OCI-LY3 (cell line): ENCODE measurements at regions not wholly inside any gene's neighbourhood (a gene's known extent, or its start where the extent isn't known, plus 50 kb on each side); places are given as distances from the start of the nearest gene placed in this dataset.

Experiments used
- H2AFZ ChIP-seq: fragments of 200-600, 300-600 bp; shearing (Covaris generic); 2 replicates; pipeline ENCODE4 v1.6.0; 2014; ENCODE audit warnings: antibody characterized with exemption, low read depth, low read length
- H3K27ac ChIP-seq: fragments of 200-600, 300-600 bp; sonication (generic); 2 replicates; pipeline ENCODE4 v1.5.1; 2014; ENCODE audit warnings: mild to moderate bottlenecking, low read length, moderate library complexity, mixed read lengths
- H3K27me3 ChIP-seq: fragments of 200-600, 300-600 bp; sonication (generic); 2 replicates; pipeline ENCODE4 v1.6.1; 2014; ENCODE audit warnings: low read depth, low read length, mixed read lengths
- H3K36me3 ChIP-seq: fragments of 200-600, 300-600 bp; sonication (generic); replicated peaks from 2 replicates; pipeline ENCODE3; 2014; ENCODE audit warnings: low read depth, low read length, mixed read lengths
- H3K4me1 ChIP-seq: fragments of 300-600, 200-600 bp; sonication (generic); 2 replicates; pipeline ENCODE4 v1.6.1; 2014; ENCODE audit warnings: low read length, mixed read lengths
- H3K4me2 ChIP-seq: fragments of 200-600, 300-600 bp; sonication (generic); 2 replicates; pipeline ENCODE4 v1.6.1; 2014; ENCODE audit warnings: low read length, mixed read lengths
- H3K4me3 ChIP-seq: fragments of 300-600, 200-600 bp; sonication (generic); 2 replicates; pipeline ENCODE4 v1.5.1; 2014; ENCODE audit warnings: antibody characterized with exemption, mild to moderate bottlenecking, low read length, moderate library complexity
- H3K79me2 ChIP-seq: fragments of 300-600, 200-600 bp; shearing (Covaris generic); 2 replicates; pipeline ENCODE4 v1.6.1; 2014; ENCODE audit warnings: mild to moderate bottlenecking, low read length, mixed read lengths
- H3K9ac ChIP-seq: fragments of 300-600, 200-600 bp; shearing (Covaris generic); 2 replicates; pipeline ENCODE4 v1.6.0; 2014; ENCODE audit warnings: mild to moderate bottlenecking, low read length, moderate library complexity
- H3K9me3 ChIP-seq: fragments of 200-600, 300-600 bp; shearing (Covaris generic); 2 replicates; pipeline ENCODE4 v1.6.1; 2014; ENCODE audit warnings: low read length, mixed read lengths; ENCODE audit not compliant: insufficient read depth
- H4K20me1 ChIP-seq: fragments of 200-600, 300-600 bp; sonication (generic); 2 replicates; pipeline ENCODE4 v1.6.1; 2016; ENCODE audit warnings: low read length, mixed read lengths; ENCODE audit not compliant: insufficient read depth
- CTCF ChIP-seq: fragments of 200-600, 300-600 bp; sonication (generic); IDR thresholded peaks from 2 replicates; pipeline ENCODE4 v1.5.1; 2014; ENCODE audit warnings: antibody characterized with exemption, low read length, low read depth
- EZH2phosphoT487 ChIP-seq: fragments of 200-600 bp; shearing (Covaris generic); IDR thresholded peaks from 2 replicates; pipeline ENCODE4 v1.6.1; 2018; ENCODE audit warnings: antibody characterized with exemption, mixed run types, low read depth

DNA sequence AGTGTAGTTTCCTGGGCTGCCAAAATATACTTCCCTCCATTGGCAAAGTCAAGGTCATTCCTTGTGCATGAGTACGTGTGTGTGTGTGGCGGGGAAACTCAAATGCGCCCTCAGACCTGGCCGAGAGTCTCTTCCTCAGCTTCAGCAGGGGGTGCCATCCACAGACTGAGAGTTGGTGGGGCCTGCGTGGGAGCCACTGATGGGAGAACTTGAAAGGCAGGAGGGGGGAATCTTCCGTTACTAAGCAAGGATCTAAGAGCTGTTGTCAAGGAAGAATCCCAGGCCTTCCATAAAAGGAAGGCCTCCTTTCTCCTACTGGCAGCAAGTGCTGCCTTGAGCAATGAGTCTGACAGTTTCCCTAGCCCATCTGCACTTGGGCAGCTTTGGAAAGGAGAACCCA, 274.9 kb downstream of the EMP1 start:
- no peak overlapping the region for H3K27ac ChIP-seq
- H3K79me2 ChIP-seq: no peaks in the 10 kb centered on the region
- peaks cover 75% of the 10 kb centered on the region for H3K27me3 ChIP-seq
- TF ChIP-seq CTCF: no peak
- no peak for TF ChIP-seq EZH2phosphoT487
- no peak overlapping the region for H3K4me3 ChIP-seq
- H3K4me1 ChIP-seq: peaks cover 29% of the 10 kb centered on the region
- no peak overlapping the region for H3K4me2 ChIP-seq
- H3K36me3 ChIP-seq: no peaks in the 10 kb centered on the region
- no peaks in the 10 kb centered on the region; the same call in 1 of the 2 replicates for H4K20me1 ChIP-seq
- H2AFZ ChIP-seq: no peak overlapping the region
- H3K9ac ChIP-seq: no peak overlapping the region
- H3K9me3 ChIP-seq: no peaks in the 10 kb centered on the region

GRCh38 chr12:13465635-13466034, 269.1 kb downstream of the EMP1 start:
- H3K79me2 ChIP-seq: no peaks in the 10 kb centered on the region
- H3K27me3 ChIP-seq: peaks cover 87% of the 10 kb centered on the region
- TF ChIP-seq CTCF (no peak), EZH2phosphoT487 (no peak)
- H3K4me2 ChIP-seq: no peak overlapping the region
- H3K9ac ChIP-seq: no peak overlapping the region
- no peak overlapping the region for H2AFZ ChIP-seq
- no peaks in the 10 kb centered on the region for H3K4me1 ChIP-seq
- no peak overlapping the region for H3K27ac ChIP-seq
- H4K20me1 ChIP-seq: no peaks in the 10 kb centered on the region
- no peak overlapping the region for H3K4me3 ChIP-seq
- no peaks in the 10 kb centered on the region for H3K9me3 ChIP-seq
- H3K36me3 ChIP-seq: no peaks in the 10 kb centered on the region

GRCh38 chr12:13463189-13463588, 266.7 kb downstream of the EMP1 start:
- H3K9ac ChIP-seq: no peak overlapping the region
- H3K27ac ChIP-seq: no peak overlapping the region
- no peaks in the 10 kb centered on the region for H3K4me1 ChIP-seq
- H3K79me2 ChIP-seq: no peaks in the 10 kb centered on the region
- H3K36me3 ChIP-seq: no peaks in the 10 kb centered on the region
- H4K20me1 ChIP-seq: no peaks in the 10 kb centered on the region
- no peak overlapping the region for H3K4me3 ChIP-seq
- H2AFZ ChIP-seq: no peak overlapping the region
- H3K27me3 ChIP-seq: peaks cover 79% of the 10 kb centered on the region
- H3K4me2 ChIP-seq: no peak overlapping the region
- TF ChIP-seq EZH2phosphoT487: no peak
- TF ChIP-seq CTCF: no peak
- no peaks in the 10 kb centered on the region for H3K9me3 ChIP-seq

GRCh38 chr12:13462450-13462849, 265.9 kb downstream of the EMP1 start:
- H3K9ac ChIP-seq: no peak overlapping the region
- H3K4me3 ChIP-seq: no peak overlapping the region
- no peak overlapping the region for H3K27ac ChIP-seq
- no peaks in the 10 kb centered on the region for H4K20me1 ChIP-seq
- H3K4me2 ChIP-seq: no peak overlapping the region
- TF ChIP-seq CTCF: no peak
- TF ChIP-seq EZH2phosphoT487: no peak
- no peak overlapping the region for H2AFZ ChIP-seq
- no peaks in the 10 kb centered on the region for H3K79me2 ChIP-seq
- no peaks in the 10 kb centered on the region for H3K36me3 ChIP-seq
- no peaks in the 10 kb centered on the region for H3K4me1 ChIP-seq
- H3K27me3 ChIP-seq: peaks cover 80% of the 10 kb centered on the region
- no peaks in the 10 kb centered on the region for H3K9me3 ChIP-seq
